ENCODE measurements at regions not wholly inside any gene's neighbourhood (a gene's known extent, or its start where the extent isn't known, plus 50 kb on each side); places are given as distances from the start of the nearest gene placed in this dataset.

- TF ChIP-seq CTCF (IDR thresholded peaks at IDR 0.05 in 8 of 11, conservative IDR thresholded peaks at IDR 0.05 in 3 of 11) (no peak), POLR2A (IDR thresholded peaks at IDR 0.05) (no peak)
These were observed 87.0 kb downstream of the NEUROD6 start for GRCh38 chr7:31253532-31253931.
